ENCODE measurements at regions not wholly inside any gene's neighbourhood (a gene's known extent, or its start where the extent isn't known, plus 50 kb on each side); places are given as distances from the start of the nearest gene placed in this dataset.

DNA sequence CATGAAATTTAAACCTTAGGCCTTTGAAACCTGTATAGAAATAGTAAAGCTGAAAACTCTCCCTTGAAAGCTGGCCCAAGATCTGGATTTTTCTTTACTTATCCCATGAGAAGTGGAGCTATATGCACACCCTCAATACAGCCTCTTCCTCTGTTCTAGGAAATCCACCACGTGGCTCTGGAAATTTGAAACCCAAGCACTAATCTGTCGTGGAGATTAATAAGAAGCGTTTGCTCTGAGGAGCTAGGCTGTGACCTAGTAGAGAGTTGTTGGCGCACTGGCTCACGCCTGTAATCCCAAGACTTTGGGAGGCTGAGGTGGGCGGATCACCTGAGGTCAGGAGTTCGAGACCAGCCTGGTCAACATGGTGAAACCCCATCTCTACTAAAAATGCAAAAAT lies 291.3 kb upstream of the PLXNA2 start:
- TF ChIP-seq, protein P1, sequence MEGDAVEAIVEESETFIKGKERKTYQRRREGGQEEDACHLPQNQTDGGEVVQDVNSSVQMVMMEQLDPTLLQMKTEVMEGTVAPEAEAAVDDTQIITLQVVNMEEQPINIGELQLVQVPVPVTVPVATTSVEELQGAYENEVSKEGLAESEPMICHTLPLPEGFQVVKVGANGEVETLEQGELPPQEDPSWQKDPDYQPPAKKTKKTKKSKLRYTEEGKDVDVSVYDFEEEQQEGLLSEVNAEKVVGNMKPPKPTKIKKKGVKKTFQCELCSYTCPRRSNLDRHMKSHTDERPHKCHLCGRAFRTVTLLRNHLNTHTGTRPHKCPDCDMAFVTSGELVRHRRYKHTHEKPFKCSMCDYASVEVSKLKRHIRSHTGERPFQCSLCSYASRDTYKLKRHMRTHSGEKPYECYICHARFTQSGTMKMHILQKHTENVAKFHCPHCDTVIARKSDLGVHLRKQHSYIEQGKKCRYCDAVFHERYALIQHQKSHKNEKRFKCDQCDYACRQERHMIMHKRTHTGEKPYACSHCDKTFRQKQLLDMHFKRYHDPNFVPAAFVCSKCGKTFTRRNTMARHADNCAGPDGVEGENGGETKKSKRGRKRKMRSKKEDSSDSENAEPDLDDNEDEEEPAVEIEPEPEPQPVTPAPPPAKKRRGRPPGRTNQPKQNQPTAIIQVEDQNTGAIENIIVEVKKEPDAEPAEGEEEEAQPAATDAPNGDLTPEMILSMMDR (IDR thresholded peaks at IDR 0.05; ENCODE audit: insufficient read depth, low read length, missing control alignments) = no peak
- POLR2A ChIA-PET = no interaction called here

DNA sequence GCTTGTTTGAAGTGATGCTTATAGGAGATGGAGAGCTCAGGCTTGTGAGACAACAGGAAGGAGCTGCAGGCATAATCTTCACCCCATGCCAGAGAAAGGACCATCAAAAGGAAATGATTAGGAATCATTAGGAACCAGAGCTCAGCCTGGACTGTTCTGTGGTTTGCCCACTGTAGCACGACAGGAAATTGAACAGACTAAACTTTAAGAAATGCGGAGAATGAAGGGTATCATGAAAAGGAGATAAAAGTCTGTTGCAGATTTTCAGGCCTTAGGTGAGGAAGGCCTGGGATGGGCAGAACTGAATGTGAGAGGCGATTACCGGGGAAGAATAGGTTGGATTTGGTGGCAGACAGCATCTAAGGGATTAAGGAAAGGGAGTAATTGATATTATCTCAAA lies 292.0 kb upstream of the PLXNA2 start:
- H3K4me3 ChIP-seq (ENCODE audit: low read depth, low read length) = no peak overlapping the region
- DNase-seq (ENCODE audit: low read depth, low spot score) = no peak
- POLR2A ChIA-PET = no interaction called here
- CTCF ChIA-PET = no interaction called here
- TF ChIP-seq, protein P1 (IDR thresholded peaks at IDR 0.05; ENCODE audit: insufficient read depth, low read length, missing control alignments) = no peak

More for the DNA sequence above, 291.3 kb upstream of the PLXNA2 start:
- DNase-seq (ENCODE audit: low read depth, low spot score) = no peak
- no peak overlapping the region for H3K4me3 ChIP-seq (ENCODE audit: low read depth, low read length)
- CTCF ChIA-PET = no interaction called here

DNA sequence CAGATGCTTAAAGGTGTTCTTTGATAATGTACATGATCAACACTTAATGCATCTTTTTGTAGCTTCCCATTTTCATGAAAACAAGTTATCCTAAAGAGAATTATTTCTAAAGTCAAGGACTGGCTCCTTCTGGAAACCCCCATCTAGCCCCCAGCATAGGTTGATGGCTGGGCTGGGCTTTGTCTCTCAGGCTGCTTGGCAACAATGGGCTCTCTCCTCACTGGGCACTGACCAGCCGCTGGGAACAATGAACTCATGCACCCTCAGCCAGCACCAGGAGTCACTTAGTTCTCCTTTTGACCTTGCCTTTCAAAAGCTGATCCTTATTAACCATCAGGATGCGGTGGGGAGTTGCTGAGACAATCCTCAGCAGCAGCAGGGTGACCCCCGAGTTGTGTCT lies 293.0 kb upstream of the PLXNA2 start:
- no peak for DNase-seq (ENCODE audit: low read depth, low spot score)
- no peak overlapping the region for H3K4me3 ChIP-seq (ENCODE audit: low read depth, low read length)
- CTCF ChIA-PET = no interaction called here
- TF ChIP-seq, protein P1 (IDR thresholded peaks at IDR 0.05; ENCODE audit: insufficient read depth, low read length, missing control alignments) = no peak
- POLR2A ChIA-PET = no interaction called here

DNA sequence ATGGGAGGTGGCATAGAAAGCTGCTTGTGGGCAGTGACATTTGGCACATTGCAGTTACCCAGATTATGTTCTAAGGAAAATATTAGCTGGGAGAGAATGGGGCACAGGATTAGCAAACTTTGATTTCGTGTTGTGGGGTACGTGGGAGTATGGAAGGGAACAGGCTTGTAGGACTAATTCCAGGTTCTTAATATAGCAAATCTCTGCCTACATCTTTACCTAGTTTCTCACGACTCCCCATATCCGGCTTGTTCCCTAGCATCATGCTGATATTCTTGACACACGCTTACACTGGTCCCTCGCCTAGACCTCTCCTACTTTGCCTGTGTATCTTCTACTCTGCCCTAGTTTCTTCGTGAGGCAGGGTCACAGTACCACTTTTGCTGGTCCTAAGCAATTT lies 293.9 kb upstream of the PLXNA2 start:
- CTCF ChIA-PET = no interaction called here
- TF ChIP-seq, protein P1 (IDR thresholded peaks at IDR 0.05; ENCODE audit: insufficient read depth, low read length, missing control alignments) = no peak
- POLR2A ChIA-PET = no interaction called here
- no peak for DNase-seq (ENCODE audit: low read depth, low spot score)
- no peak overlapping the region for H3K4me3 ChIP-seq (ENCODE audit: low read depth, low read length)

DNA sequence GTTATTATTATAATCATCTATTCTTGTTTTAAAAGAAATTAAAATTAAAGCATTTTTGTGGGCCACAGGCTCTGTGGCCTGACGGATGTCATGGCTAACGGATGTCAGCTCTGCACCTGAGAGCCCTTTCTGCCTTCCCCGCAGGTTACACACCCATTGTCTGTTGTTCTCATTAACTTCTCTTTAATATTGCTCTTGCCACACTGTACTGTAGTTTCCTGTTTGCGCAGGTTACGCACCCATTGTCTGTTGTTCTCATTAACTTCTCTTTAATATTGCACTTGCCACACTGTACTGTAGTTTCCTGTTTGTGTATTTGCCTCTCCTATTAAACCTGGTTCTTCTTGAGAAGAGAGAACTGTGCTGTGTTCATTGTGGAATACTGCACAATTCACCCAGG lies 294.4 kb upstream of the PLXNA2 start:
- POLR2A ChIA-PET = no interaction called here
- TF ChIP-seq, protein P1 (IDR thresholded peaks at IDR 0.05; ENCODE audit: insufficient read depth, low read length, missing control alignments) = no peak
- no peak overlapping the region for H3K4me3 ChIP-seq (ENCODE audit: low read depth, low read length)
- no peak for DNase-seq (ENCODE audit: low read depth, low spot score)
- CTCF ChIA-PET = no interaction called here

DNA sequence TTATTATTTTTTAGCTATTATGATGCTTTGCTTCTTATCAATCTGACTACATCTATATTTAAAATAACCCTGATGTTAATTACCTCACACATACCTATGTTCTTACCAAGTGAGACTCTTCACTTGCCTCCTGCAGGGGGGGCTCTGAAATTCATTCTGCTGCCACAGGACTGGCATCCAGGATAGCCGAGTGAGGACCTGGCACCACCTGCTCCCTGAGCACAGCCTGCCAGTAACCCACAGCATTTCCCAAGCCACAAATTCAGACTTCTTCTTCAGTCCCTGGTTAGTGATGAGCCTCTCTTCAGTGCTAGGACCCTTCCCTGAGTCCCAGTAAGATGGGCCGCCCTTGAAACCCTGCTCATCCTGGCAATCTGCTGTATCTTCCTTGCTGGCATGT lies 296.5 kb upstream of the PLXNA2 start:
- no peak overlapping the region for H3K4me3 ChIP-seq (ENCODE audit: low read depth, low read length)
- no peak for DNase-seq (ENCODE audit: low read depth, low spot score)
- CTCF ChIA-PET = no interaction called here
- TF ChIP-seq, protein P1 (IDR thresholded peaks at IDR 0.05; ENCODE audit: insufficient read depth, low read length, missing control alignments) = no peak
- POLR2A ChIA-PET = no interaction called here

All from AG04449 (cell line).